GM12872 (cell line): ENCODE measurements at regions not wholly inside any gene's neighbourhood (a gene's known extent, or its start where the extent isn't known, plus 50 kb on each side); places are given as distances from the start of the nearest gene placed in this dataset.

Source experiments
- TF ChIP-seq, protein P1 (sequence below): IDR thresholded peaks from 3 replicates; pipeline ENCODE4 v1.5.1; 2011; ENCODE audit warnings: low read depth, mild to moderate bottlenecking, low read length, moderate library complexity; ENCODE audit not compliant: insufficient read depth

DNA sequence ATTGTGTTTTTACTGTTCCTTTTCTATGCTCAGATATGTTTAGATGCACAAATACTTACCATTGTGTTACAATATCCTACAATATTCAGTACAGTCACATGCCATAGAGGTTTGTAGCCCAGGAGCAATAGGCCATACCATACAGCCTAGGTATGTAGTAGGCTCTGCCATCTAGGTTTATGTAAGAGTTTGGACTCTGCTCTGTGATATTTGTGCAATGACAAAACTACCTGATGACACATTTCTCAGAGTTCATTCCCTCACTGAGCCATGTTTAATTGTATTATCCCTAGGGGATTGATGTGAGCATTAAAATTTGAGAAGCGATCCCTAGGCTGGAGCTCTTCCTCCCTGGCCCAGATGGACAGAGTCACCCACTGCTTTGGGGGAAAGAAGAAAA, 270.0 kb upstream of the PROK2 start:
- TF ChIP-seq, protein P1, sequence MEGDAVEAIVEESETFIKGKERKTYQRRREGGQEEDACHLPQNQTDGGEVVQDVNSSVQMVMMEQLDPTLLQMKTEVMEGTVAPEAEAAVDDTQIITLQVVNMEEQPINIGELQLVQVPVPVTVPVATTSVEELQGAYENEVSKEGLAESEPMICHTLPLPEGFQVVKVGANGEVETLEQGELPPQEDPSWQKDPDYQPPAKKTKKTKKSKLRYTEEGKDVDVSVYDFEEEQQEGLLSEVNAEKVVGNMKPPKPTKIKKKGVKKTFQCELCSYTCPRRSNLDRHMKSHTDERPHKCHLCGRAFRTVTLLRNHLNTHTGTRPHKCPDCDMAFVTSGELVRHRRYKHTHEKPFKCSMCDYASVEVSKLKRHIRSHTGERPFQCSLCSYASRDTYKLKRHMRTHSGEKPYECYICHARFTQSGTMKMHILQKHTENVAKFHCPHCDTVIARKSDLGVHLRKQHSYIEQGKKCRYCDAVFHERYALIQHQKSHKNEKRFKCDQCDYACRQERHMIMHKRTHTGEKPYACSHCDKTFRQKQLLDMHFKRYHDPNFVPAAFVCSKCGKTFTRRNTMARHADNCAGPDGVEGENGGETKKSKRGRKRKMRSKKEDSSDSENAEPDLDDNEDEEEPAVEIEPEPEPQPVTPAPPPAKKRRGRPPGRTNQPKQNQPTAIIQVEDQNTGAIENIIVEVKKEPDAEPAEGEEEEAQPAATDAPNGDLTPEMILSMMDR: no peak

DNA sequence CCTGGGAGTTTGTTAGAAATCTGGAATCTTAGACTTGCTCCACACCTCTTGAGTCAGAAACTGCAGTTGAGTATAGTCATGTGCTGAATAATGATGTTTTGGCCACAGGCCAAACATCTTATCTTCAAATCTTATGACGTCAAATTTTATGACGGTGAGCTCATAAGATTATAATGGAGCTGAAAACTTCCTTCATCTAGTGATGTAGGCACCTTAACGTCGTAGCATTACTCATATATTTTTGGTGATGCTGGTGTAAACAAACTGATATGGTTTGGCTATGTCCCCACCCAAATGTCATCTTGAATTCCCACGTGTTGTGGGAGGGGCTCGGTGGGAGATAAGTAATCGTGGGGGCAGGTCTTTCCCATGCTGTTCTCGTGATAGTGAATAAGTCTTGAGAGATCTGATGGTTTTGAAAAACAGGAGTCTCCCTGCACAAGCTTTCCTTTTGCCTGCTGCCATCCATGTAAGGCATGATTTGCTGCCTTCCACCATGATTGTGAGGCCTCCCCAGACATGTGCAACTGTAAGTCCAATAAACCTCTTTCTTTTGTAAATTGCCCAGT, 268.0 kb upstream of the PROK2 start:
- TF ChIP-seq, protein P1: no peak

DNA sequence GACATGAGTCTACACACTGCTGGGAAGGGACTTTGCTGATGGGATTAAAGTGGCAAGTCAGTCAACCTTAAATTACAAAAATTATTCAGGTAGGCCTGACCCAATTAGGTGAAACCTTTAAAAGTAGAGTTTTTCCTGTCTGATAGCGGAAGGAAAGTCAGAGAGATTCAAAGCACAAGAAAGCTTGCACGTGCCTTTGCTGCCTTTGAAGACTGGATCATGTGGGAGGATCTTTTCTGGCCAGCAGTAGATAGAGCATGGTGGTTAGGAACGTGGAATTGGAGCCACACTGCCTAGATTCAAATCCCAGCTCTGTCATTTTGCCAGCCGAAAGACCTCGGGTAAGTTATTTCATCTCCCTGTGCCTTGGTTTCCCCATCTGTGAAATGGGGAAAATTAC, 265.8 kb upstream of the PROK2 start:
- TF ChIP-seq, protein P1: no peak

DNA sequence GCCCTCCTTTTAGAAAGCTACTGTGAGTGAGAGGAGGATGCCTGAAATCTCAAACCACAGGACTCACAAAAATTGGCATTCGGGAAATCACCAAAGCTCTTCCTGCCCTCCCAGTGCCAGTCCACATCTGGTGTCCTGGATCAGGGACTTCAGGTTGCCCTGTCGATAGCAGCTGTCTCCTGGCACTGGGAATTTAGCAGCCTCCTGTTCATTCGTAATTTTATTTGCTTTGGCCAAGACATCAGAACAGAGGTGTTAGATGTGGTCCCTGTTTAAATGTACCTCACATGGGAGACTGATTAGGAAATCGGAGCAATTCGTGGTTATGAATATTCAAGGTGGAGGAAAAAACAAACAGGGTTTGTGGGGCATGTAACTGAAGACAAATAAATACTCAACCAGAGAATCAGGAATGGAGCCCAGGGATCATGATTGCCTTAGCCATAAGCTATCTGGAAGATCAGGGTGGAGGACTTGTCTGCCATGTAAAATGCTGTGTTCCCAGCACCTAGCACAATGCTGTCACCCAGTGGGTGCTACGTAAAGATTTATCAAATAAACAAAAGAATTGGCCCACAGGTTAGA, 265.2 kb upstream of the PROK2 start:
- TF ChIP-seq, protein P1: no peak

DNA sequence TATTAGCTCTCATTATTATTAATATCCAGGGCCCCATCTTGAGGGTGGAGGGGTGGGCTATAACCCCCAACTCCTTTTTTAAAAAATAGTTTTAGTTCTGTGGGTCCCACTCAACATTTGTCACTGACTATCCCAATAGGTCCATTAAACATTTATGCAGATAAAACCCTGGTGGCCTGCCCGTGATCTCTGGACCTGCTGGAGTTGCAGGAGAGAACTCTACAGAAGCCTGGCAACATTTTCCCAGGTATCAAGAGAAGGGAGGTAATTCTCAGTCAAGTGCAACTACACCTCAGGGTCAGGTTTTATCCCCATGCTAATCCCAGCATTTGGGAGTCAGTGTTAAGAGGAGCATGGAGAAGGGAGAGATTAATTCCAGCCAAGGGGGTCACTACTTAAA, 264.4 kb upstream of the PROK2 start:
- TF ChIP-seq, protein P1: no peak

DNA sequence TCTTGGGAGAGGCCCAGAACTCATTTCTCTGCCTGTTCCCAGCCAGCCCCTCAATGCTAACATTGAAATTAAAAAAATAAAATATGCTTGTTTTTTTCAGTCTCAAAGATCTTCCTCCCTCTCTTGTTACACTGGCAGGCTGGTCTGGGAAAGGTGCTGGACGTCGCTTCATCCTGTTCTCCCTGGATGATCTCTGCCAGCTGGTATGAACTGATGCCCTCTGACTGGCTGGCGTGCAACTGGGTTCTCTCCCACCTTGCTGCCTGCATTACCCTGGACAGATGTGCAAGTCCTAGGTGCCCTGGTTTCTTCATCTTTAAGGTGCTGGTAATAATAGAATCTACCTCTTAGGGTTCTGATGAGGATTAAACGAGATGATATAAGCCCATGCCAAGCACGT, 263.9 kb upstream of the PROK2 start:
- TF ChIP-seq, protein P1: no peak

DNA sequence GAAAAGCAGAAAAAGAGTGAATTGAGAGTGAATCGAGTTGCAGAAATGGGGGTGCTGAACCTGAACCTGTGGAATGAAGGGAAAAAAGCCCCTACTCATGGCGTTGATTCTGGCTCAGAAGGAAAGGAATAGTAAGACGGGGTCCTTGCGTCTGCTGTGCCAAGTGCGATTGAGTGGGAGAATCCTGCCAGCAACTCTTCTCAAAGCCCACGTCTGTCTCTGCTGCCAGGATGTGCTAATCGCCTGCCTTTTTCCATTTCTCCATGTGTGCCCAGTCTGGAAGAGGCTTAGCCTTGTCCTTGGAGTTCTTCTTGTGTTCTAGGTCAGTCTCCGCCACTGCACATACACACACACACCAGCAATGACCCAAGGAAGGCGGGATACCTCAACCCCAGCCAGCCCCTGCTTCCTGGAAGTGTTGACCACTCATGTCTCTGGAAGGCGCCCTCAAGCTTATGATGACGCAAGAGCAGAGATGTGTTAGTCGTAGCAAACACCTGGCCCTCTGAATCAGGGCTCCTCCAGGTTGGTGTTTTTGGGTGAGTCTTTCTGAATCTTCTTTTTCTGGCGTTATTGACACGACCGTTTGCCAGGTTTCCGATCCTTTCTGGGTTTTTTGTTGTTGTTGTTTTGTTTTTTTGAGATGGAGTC, 262.4 kb upstream of the PROK2 start:
- TF ChIP-seq, protein P1: no peak
